Neuron (in vitro differentiated cells): ENCODE measurements at regions not wholly inside any gene's neighbourhood (a gene's known extent, or its start where the extent isn't known, plus 50 kb on each side); places are given as distances from the start of the nearest gene placed in this dataset.

Source experiments
- H2AFZ ChIP-seq: one replicate; pipeline ENCODE4 v1.6.1; 2013; ENCODE audit warnings: low read depth, mild to moderate bottlenecking, inconsistent platforms, low read length, moderate library complexity
- H3K27me3 ChIP-seq: one replicate; pipeline ENCODE4 v1.6.1; 2013; ENCODE audit warnings: low read length; ENCODE audit not compliant: insufficient read depth
- H3K36me3 ChIP-seq: one replicate; pipeline ENCODE4 v1.6.1; 2013; ENCODE audit warnings: low read length; ENCODE audit not compliant: insufficient read depth
- H3K4me1 ChIP-seq: one replicate; pipeline ENCODE4 v1.6.1; 2013; ENCODE audit warnings: low read length; ENCODE audit not compliant: insufficient read depth
- H3K4me3 ChIP-seq: 2 replicates; pipeline ENCODE4 v1.5.1; 2013; ENCODE audit warnings: mild to moderate bottlenecking, low read length, moderate library complexity
- H3K9me3 ChIP-seq: one replicate; pipeline ENCODE4 v1.6.1; 2013; ENCODE audit warnings: low read length

DNA sequence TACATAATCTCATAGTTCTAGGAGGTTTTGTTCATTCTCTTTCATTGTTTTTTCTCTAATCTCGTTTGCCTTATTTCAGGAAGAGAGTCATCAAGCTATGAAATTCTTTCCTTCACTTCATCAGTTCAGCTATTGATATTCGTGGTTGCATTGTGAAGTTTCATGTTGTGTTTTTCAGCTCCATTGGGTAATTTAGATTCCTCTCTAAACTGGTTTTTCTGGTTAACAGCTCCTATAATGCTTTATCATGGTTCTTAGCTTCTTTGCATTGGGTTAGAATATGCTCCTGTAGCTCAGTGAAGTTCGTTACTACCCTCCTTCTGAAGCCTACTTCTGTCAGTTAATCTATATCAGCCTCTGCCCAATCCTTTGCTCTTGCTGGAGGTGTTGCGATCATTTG lies 69.4 kb upstream of the CD96 start:
- H3K9me3 ChIP-seq: no peaks in the 10 kb centered on the region
- no peak overlapping the region for H2AFZ ChIP-seq
- H3K4me3 ChIP-seq: no peak overlapping the region
- no peaks in the 10 kb centered on the region for H3K27me3 ChIP-seq
- no peaks in the 10 kb centered on the region for H3K36me3 ChIP-seq
- H3K4me1 ChIP-seq: no peaks in the 10 kb centered on the region

GRCh38 chr3:111473550-111473949 lies 68.4 kb upstream of the CD96 start:
- H3K9me3 ChIP-seq: no peaks in the 10 kb centered on the region
- no peaks in the 10 kb centered on the region for H3K27me3 ChIP-seq
- no peaks in the 10 kb centered on the region for H3K36me3 ChIP-seq
- H3K4me1 ChIP-seq: no peaks in the 10 kb centered on the region
- H2AFZ ChIP-seq: no peak overlapping the region
- H3K4me3 ChIP-seq: no peak overlapping the region

DNA sequence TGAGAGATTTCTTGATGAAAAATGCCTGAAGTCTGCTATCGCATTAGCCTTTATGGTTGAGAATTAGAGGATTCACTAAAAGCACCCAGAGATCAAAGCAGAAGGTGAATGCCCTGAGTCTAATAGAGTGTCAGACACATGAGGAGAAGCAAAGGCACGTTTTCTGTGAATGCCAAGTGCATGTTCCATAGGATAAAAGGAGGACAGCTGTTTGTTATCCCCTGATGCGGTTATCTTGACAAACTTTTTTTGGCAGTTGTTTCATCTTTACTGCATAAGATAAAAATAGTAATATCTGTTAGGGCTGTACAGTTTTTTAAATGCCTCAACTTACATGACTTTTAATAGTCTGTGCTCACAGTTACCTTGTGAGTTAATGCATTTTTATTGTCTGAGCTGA lies 65.3 kb upstream of the CD96 start:
- no peaks in the 10 kb centered on the region for H3K27me3 ChIP-seq
- H3K9me3 ChIP-seq: no peaks in the 10 kb centered on the region
- no peak overlapping the region for H2AFZ ChIP-seq
- H3K4me3 ChIP-seq: no peak overlapping the region
- H3K36me3 ChIP-seq: no peaks in the 10 kb centered on the region
- no peaks in the 10 kb centered on the region for H3K4me1 ChIP-seq

DNA sequence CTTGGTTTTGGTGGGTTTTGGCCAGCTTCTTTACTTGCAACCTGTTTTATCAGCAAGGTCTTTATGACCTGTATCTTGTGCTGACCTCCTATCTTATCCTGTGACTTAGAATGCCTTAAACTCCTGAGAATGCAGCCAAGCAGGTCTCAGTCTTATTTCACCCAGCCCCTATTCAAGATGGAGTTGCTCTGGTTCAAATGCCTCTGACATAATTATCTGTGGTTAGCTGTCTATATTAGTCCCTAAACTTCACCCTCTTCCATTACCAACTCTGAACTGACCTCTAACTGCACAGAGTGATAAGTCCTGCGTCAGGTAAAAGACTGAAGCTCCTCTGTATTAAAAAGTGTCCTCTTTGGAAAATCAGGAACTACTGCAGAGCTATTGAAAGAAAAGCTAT lies 61.9 kb upstream of the CD96 start:
- H3K9me3 ChIP-seq: no peaks in the 10 kb centered on the region
- H3K4me3 ChIP-seq: no peak overlapping the region
- no peaks in the 10 kb centered on the region for H3K4me1 ChIP-seq
- H2AFZ ChIP-seq: no peak overlapping the region
- no peaks in the 10 kb centered on the region for H3K36me3 ChIP-seq
- H3K27me3 ChIP-seq: no peaks in the 10 kb centered on the region

DNA sequence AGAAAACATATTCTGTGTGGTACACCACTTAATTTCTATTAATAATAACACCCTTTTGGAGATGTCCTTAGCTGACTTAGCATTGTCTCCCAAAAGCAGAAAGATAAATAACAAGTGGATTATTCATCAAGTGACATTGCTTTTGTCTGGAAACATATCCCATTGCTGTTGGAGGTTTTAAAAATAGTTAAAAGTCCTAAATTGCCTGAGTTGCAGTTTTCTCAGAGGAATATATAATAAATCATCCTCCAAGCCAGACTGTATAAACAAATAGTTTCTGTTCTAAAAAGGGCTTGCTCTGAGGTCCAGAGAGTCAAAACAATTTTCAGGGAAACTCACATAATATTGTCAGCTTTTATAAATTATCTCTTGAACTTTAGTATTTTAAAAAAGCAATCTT lies 60.4 kb upstream of the CD96 start:
- Histone ChIP-seq H3K27me3 (no peaks in the 10 kb centered on the region), H3K36me3 (no peaks in the 10 kb centered on the region), H3K4me1 (no peaks in the 10 kb centered on the region), H3K9me3 (no peaks in the 10 kb centered on the region), H3K4me3 (no peak overlapping the region), H2AFZ (no peak overlapping the region)

GRCh38 chr3:111482574-111482973 lies 59.4 kb upstream of the CD96 start:
- no peak overlapping the region for H3K4me3 ChIP-seq
- no peaks in the 10 kb centered on the region for H3K36me3 ChIP-seq
- H3K4me1 ChIP-seq: no peaks in the 10 kb centered on the region
- no peaks in the 10 kb centered on the region for H3K27me3 ChIP-seq
- no peak overlapping the region for H2AFZ ChIP-seq
- H3K9me3 ChIP-seq: no peaks in the 10 kb centered on the region

- Histone ChIP-seq H3K4me3 (no peak overlapping the region), H3K9me3 (no peaks in the 10 kb centered on the region), H2AFZ (no peak overlapping the region), H3K4me1 (no peaks in the 10 kb centered on the region), H3K36me3 (no peaks in the 10 kb centered on the region), H3K27me3 (no peaks in the 10 kb centered on the region)
Measured at GRCh38 chr3:111485086-111485485, 56.9 kb upstream of the CD96 start.
